ENCODE measurements at regions not wholly inside any gene's neighbourhood (a gene's known extent, or its start where the extent isn't known, plus 50 kb on each side); places are given as distances from the start of the nearest gene placed in this dataset.

DNA sequence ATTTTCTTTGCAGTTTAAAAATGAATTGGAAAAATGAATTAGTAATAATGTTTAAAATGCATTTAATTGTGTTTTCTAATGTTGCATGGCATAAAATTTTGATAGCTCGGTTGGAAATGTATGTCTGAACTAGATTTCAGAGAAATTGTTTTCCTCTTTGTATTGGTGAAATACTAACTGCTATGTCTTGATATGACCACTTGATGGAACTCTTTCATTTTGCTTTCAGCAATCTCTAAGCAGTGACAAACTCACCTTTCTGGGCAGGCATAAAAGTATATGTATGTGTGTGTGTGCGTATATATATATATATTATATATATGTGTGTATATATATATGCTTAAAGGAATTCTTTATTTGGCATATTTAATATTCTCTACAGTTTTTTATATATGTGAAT is 239.3 kb upstream of the ZNF717 start:
- TF ChIP-seq, protein P1, sequence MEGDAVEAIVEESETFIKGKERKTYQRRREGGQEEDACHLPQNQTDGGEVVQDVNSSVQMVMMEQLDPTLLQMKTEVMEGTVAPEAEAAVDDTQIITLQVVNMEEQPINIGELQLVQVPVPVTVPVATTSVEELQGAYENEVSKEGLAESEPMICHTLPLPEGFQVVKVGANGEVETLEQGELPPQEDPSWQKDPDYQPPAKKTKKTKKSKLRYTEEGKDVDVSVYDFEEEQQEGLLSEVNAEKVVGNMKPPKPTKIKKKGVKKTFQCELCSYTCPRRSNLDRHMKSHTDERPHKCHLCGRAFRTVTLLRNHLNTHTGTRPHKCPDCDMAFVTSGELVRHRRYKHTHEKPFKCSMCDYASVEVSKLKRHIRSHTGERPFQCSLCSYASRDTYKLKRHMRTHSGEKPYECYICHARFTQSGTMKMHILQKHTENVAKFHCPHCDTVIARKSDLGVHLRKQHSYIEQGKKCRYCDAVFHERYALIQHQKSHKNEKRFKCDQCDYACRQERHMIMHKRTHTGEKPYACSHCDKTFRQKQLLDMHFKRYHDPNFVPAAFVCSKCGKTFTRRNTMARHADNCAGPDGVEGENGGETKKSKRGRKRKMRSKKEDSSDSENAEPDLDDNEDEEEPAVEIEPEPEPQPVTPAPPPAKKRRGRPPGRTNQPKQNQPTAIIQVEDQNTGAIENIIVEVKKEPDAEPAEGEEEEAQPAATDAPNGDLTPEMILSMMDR (IDR thresholded peaks at IDR 0.05), result peak in 2 of 3 experiments; percentile 28 to 37
- TF ChIP-seq POLR2A (IDR thresholded peaks at IDR 0.05; ENCODE audit: low read depth), result no peak

All from esophagus muscularis mucosa (tissue), 3 donors.